ENCODE measurements at regions not wholly inside any gene's neighbourhood (a gene's known extent, or its start where the extent isn't known, plus 50 kb on each side); places are given as distances from the start of the nearest gene placed in this dataset.
"Not testable (repeated sequence)": the region's sequence is repeated elsewhere in the genome, so short reads cannot be mapped to it uniquely, and the experiment has no call there.

GRCh38 chr6:80862756-80863155, 756.3 kb downstream of the BCKDHB start:
- Histone ChIP-seq H3K36me3 (ENCODE audit: control insufficient read depth, insufficient read depth, low read length) (no peaks in the 10 kb centered on the region), H3K27me3 (ENCODE audit: control insufficient read depth, insufficient read depth, low read length) (no peaks in the 10 kb centered on the region)
- CTCF ChIA-PET: no interaction called here

GRCh38 chr6:80860107-80860506, 753.6 kb downstream of the BCKDHB start:
- ATAC-seq (no peak), DNase-seq (ENCODE audit: low read depth, low spot score) (no peak)
- in situ Hi-C loops (cut with HindIII; ENCODE audit: low pct_unique_long_range_greater_than_20kb, low sequenced_read_pairs) (no loop called here), intact Hi-C loops (cut with micrococcal nuclease; ENCODE audit: unreplicated experiment) (no loop called here)
- 0 out of 2 replicates have a peak, but pooled peaks cover 3% of the 10 kb centered on the region for H3K9me3 ChIP-seq (ENCODE audit: control insufficient read depth, insufficient read depth, low read depth, low read length)
- no peaks in the 10 kb centered on the region for H3K27me3 ChIP-seq (ENCODE audit: control insufficient read depth, insufficient read depth, low read length)
- H3K27ac ChIP-seq (ENCODE audit: low read length): no peak overlapping the region
- H3K4me3 ChIP-seq (ENCODE audit: low read depth in 2 of 2, low read length in 2 of 2): no peak overlapping the region
- no TSS peak for BruUV-seq (replicated peaks)
- no peaks in the 10 kb centered on the region for H3K36me3 ChIP-seq (ENCODE audit: control insufficient read depth, insufficient read depth, low read length)
- TF ChIP-seq TCF7L2 (IDR thresholded peaks at IDR 0.05; ENCODE audit: low read depth, low read length) (no peak), CTCF (IDR thresholded peaks at IDR 0.05) (no peak), POLR2AphosphoS5 (IDR thresholded peaks at IDR 0.05; ENCODE audit: low read depth, low read length) (no peak), REST (IDR thresholded peaks at IDR 0.05; ENCODE audit: insufficient read depth in 1 of 2, low read depth in 2 of 2, low read length in 1 of 2) (no peak), SIN3A (IDR thresholded peaks at IDR 0.05; ENCODE audit: borderline replicate concordance, insufficient read depth, low read depth, low read length) (no peak)
- ChIA-PET CTCF (no interaction called here), POLR2A (no interaction called here)
- H3K4me1 ChIP-seq (ENCODE audit: control insufficient read depth, insufficient read depth, low read length): no peaks in the 10 kb centered on the region

More at GRCh38 chr6:80862756-80863155, 756.3 kb downstream of the BCKDHB start:
- TF ChIP-seq REST (IDR thresholded peaks at IDR 0.05; ENCODE audit: insufficient read depth in 1 of 2, low read depth in 2 of 2, low read length in 1 of 2) (no peak), POLR2AphosphoS5 (IDR thresholded peaks at IDR 0.05; ENCODE audit: low read depth, low read length) (no peak), CTCF (IDR thresholded peaks at IDR 0.05) (no peak), SIN3A (IDR thresholded peaks at IDR 0.05; ENCODE audit: borderline replicate concordance, insufficient read depth, low read depth, low read length) (no peak), TCF7L2 (IDR thresholded peaks at IDR 0.05; ENCODE audit: low read depth, low read length) (no peak)
- no peak for DNase-seq (ENCODE audit: low read depth, low spot score)
- H3K4me3 ChIP-seq (ENCODE audit: low read depth in 2 of 2, low read length in 2 of 2): no peak overlapping the region
- in situ Hi-C loops (cut with HindIII; ENCODE audit: low pct_unique_long_range_greater_than_20kb, low sequenced_read_pairs) (no loop called here), intact Hi-C loops (cut with micrococcal nuclease; ENCODE audit: unreplicated experiment) (no loop called here)
- no TSS peak for BruUV-seq (replicated peaks)
- H3K4me1 ChIP-seq (ENCODE audit: control insufficient read depth, insufficient read depth, low read length): no peaks in the 10 kb centered on the region
- H3K9me3 ChIP-seq (ENCODE audit: control insufficient read depth, insufficient read depth, low read depth, low read length): no peaks in the 10 kb centered on the region
- H3K27ac ChIP-seq (ENCODE audit: low read length): no peak overlapping the region
- POLR2A ChIA-PET: interaction anchor here (0.6 kb wide), 1 partner anchor 1645 kb away, joined by 3 read pairs; no protein-coding TSS in a partner anchor
- no peak for ATAC-seq

GRCh38 chr6:80847973-80848372, 741.5 kb downstream of the BCKDHB start:
- H3K27ac ChIP-seq (ENCODE audit: low read length); H3K36me3 ChIP-seq (ENCODE audit: control insufficient read depth, insufficient read depth, low read length); BruUV-seq (replicated peaks); in situ Hi-C loops (cut with HindIII; ENCODE audit: low pct_unique_long_range_greater_than_20kb, low sequenced_read_pairs); ATAC-seq; H3K9me3 ChIP-seq (ENCODE audit: control insufficient read depth, insufficient read depth, low read depth, low read length); H3K4me3 ChIP-seq (ENCODE audit: low read depth in 2 of 2, low read length in 2 of 2); H3K27me3 ChIP-seq (ENCODE audit: control insufficient read depth, insufficient read depth, low read length); CTCF ChIA-PET; H3K4me1 ChIP-seq (ENCODE audit: control insufficient read depth, insufficient read depth, low read length); POLR2A ChIA-PET; DNase-seq (ENCODE audit: low read depth, low spot score); intact Hi-C loops (cut with micrococcal nuclease; ENCODE audit: unreplicated experiment): not testable (repeated sequence)
